ENCODE measurements at regions not wholly inside any gene's neighbourhood (a gene's known extent, or its start where the extent isn't known, plus 50 kb on each side); places are given as distances from the start of the nearest gene placed in this dataset.
"Not testable (repeated sequence)": the region's sequence is repeated elsewhere in the genome, so short reads cannot be mapped to it uniquely, and the experiment has no call there.

DNA sequence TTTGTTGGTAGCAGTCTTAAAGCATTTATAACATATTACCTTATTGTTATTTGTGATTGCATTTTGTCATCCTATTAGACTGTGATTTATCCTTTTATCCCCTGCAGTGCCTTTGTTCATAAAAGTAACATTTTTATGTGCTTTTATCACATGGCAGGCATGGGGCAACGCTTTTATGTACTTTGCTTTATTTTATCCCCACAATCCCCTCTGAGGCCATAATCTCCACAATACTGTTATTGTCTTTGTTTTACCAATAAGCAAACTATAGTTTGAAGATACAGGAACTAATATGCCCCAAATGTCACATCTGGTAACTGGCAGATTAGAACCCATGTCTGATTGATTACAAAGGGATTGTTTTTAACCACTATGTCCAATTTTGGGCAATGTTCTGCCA, 613.5 kb downstream of the REEP3 start:
- no peak for DNase-seq

DNA sequence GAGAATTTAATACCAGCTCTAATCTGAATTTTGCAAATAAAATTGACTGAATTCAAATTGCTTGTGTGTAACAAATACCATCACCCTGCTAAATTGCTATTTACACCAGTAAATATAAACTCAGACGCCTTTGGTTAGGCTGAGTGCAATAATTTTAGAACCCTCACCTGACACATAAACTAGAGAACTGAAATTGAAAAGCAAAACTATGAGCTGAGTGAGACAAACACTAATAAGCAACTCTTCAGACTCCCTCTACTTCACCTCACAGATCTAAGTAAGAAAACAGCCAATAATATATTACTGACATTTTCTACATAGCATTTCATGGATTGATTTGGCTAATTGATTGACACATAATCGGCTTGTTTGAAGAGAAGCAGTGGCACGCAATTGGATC, 621.2 kb downstream of the REEP3 start:
- no peak for DNase-seq

DNA sequence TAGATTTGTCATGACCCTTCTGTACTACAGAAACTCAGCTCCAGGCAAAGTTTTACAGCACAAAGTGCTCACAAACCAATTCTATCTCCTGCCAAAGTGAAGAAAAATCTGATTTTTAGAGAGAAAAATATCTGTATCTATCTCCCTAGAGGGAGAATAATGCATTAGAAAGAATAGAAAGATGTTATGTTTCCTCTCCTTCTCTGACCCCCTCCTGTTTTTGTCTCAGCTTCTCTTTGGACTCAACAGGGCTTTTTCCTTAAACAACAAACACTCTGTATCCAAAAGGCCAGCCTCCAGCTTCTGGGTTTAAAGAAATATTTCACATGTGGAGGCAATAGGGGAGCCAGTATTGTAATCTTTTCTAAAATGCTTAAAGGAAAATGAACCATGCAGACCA, 627.4 kb downstream of the REEP3 start:
- no peak for DNase-seq

DNA sequence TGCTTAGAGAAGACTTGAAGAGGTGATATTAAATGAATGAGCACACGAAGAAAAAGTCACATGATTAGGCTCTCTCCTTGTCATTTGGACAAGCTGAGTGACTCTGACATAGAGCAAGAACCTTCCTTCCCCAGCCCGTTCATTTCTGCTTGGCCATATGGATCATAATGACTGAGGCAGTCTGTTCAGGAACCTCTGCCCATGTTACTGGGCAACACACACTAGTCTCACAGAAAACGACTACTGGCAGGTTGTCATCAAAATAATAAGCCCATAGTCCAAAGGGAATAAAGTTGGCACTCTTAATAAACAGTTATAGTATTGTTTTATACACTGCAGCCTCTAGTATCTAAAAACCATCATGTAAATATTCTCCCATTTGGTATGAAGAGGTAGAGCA, 635.0 kb downstream of the REEP3 start:
- no peak for DNase-seq

DNA sequence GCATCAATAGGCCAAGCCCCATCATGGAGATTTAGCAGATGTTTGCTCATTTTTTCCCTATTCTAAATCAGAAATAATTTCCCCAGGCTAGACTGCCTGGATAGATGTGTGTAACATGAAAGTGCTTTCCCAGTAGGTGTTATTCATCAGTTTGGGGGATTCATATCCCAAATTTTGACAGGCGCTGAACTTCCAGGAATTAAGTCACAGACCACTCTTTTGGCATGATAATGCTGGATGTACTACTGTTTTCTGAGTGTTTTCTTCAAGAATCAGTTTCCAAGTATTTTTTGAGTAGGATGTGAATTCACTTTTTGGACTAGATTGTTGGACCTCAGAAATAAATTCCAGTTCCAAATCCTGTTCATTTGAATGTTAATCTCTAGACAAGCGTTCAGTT, 637.4 kb downstream of the REEP3 start:
- DNase-seq = no peak

DNA sequence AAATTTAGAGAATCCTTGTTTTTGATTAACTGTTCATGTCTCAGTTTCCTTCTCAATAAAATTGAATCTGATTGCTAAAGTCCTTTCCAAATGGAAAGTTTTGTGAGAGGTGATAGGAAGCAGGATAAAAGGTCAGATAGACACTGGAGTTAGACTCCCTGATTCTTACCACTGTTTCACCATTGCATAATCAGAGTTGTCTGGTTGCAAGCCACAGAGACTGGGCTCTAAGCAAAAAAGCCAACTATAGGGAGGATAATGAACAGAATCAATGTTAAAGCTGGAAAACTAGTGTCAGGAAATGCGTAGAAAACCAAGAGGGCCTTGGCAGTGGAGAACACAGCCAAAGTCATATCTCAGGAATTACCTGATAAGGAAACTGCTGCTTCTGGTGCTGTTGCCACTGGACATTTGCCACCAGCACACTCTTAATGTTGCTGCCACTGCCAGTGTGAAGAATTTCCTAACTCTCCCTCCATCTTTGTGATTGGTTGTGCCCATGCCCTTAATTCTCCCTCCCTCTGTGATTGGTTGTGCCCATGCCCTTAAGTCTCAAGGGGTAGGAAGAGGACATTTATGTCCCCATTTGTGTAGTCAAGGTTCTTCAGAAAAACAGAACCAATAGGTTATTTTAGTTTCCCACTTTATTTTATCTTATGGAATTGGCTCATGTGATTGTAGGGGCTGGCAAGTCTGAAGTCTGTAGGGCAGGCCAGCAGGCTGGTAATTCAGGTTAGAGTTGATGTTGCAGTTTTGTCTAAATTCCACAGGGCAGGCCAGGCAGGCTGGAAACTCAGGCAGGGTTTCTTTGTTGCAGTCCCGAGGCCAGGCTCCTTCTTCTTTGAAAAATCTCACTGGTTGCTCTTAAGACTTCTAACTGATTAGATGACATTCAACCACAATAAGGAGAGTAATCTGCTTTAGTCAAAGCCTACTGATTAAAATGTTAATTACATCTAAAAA, 639.0 kb downstream of the REEP3 start:
- no peak for DNase-seq

DNA sequence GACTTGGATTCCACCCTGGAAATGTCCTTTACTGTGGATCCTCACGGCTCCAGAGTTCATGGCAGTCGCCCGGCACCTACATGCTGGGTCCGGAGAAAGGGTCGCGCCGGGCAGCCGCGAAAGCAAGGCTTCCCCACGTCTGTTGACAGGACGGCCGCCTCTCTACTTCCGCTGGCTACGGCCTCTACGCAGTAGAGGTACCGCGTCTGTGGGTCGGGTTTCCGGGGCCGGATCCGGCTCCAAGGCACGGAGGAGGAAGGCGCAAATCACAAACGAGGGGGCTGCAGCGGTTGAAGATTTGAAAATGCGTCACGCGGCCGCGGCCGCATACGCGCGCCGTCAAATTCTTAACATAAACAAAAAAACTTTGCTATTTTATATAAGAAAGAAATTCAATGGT, 649.6 kb downstream of the REEP3 start:
- no peak for DNase-seq

DNA sequence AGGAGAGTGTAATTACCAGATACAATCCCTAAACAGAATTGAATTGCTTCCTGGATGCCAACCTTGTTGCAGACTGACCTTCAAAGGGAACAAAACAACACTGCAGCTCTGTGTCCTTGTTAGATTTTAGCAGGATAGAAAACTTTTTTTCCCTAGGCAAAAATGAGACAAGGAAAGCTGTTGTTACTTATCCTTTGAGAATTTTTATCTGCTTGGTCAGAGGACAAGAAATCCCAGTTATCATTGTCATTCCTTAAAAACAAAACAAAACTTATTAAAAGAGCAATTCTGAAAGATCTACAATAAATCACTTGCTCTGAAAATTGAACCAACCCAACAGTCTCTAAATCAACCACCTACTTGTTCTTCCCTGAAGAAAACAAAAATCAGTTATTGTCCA, 652.6 kb downstream of the REEP3 start:
- no peak for DNase-seq

DNA sequence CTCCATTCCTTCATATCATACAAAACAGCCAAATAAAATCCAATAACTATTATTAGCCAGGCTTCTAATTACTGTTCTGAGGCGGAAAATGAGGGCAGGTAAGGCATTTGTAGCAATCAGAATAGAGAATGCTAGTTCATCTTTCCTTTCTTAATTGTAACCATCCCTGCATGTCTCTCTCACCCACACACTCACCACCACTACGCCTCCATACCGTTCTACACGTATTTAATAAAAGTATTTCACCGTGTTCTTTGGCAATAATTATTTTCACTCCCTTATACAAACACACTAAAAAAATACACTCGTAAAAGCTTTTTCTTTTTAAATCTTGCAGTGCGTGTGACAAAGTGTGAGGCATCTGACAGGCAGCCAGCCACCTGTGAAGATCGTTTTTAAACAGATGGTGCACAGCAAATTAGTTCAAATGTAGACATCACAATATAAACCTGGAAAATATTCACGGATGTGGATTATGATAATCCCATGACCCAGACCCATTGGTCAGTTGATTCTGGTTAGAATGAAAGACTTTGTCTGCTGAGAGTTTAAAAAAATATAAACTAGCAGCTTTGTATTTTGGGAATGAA, 653.6 kb downstream of the REEP3 start:
- no peak for DNase-seq

DNA sequence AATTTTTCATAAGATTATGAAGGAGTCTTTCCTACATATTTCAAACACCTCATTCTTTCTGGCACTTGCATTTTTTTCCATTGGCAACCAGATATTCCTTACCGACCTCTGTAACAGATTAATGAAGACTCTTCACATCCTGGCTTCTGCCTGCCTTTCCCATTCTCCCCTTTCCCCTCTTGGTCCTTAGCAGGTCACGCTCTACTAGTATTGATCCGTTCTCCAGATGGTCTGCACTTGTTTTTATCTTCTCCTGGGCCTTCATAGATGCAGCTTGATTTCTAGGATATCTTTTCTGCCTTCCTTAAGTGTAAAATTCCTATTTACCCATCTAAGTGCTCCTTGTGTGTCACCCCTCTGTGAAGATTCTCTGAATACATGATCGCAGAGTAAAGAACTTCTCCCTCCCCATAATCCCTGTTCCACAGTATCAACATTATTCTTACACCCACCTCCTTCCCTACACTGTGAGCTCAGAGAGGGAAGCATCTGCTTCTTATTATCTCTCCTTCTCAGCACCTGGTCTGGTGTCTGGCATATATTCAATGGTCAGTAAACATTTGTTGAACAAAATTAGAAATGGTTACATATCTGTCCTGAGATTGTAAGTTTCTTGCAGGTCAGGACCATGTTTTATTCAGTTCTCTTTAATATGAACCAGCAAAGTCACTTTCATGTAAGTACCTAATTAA, 654.2 kb downstream of the REEP3 start:
- DNase-seq = no peak

DNA sequence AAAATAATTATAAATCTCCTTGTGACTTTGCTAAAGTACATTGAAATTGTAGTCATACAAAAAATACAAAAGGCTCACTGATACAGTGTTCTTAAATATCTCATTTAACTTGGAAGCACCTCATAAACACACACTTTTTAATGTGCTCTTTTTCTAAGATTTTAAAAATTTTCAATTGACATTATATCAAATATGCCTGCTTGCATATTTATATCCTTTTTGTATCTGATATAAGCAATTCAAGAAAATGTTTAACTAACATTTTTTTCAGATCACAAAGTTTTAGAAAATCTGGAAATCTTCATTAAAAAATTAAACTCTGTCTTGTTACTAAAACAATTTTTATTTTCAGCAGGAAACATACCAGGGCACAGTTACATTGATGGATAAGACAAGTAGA, 661.5 kb downstream of the REEP3 start:
- no peak for DNase-seq

DNA sequence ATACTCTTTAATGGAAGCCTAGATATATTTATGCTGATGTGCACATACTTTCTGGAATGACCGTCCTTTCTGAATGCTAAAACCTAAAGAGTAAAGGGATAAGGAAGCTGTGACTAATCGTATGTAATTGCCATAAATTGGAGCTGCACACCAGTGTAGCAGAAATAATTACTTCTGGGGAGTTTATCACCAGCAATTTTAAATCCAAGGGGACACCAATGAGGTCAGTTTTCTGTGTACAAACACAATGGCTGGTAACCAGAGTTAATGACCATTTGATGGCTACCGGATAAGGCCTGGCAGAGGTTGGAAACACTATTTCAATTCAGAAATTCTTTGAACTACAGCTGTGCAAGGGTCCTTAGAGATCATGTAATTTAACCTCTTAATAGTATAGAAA, 670.1 kb downstream of the REEP3 start:
- DNase-seq = no peak

DNA sequence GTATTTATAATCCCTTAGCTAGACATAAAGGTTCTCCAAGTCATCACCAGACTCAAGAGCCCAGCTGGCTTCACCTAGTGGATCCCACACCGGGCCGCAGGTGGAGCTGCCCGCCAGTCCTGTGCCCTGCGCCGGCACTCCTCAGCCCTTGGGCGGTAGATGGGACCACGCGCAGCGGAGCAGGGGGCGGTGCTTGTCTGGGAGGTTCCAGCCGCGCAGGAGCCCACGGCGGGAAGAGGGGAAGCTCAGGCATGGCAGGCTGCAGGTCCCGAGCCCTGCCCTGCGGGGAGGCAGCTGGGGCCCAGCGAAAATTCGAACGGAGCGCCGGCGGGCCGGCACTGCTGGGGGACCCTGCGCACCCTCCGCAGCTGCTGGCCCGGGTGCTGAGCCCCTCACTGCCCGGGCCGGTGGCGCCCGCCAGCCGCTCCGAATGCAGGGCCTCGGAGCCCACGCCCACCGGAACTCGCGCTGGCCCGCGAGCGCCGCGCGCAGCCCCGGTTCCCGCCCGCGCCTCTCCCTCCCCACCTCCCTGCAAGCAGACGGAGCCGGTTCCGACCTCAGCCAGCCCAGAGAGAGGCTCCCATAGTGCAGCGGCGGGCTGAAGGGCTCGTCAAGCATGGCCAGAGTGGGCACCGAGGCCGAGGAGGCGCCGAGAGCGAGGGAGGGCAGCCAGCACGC, 675.6 kb downstream of the REEP3 start:
- DNase-seq = no peak

DNA sequence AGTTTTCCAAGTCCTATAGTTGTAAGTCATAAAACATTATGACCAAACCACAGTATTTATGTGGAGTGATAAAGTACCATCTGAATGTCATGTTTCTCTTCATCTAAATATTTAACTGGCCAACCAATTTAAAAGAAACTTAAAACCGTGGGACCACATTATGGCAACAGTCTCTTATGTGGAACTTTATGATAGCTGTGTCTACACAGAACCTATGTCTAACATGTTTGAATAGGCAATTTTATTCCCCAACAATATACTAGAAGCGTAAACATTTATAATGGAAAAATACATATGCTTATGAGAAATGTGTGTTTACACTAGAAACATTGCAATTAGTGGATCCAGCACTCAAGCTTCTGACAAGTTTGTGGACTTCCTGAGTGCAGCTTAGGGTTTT, 680.7 kb downstream of the REEP3 start:
- DNase-seq = no peak

DNA sequence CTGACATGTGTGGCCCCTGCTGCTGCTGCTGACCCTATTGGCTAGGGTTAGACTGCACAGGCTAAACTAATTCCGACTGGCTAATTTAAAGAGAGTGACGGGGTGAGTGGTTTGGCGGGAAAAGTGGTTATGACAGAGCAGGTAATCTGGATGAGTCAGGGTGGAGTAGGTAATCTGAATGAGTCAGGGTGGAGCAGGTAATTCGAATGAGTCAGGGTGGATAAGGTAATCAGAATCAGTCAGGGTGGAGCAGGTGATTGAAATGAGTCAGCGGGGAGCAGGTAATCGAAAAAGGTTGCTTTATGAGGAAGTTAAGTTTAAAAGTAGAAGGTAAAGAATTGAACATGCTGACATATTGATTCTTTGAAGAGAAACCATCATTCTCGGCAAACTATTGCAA, 683.3 kb downstream of the REEP3 start:
- not testable (repeated sequence) for DNase-seq

DNA sequence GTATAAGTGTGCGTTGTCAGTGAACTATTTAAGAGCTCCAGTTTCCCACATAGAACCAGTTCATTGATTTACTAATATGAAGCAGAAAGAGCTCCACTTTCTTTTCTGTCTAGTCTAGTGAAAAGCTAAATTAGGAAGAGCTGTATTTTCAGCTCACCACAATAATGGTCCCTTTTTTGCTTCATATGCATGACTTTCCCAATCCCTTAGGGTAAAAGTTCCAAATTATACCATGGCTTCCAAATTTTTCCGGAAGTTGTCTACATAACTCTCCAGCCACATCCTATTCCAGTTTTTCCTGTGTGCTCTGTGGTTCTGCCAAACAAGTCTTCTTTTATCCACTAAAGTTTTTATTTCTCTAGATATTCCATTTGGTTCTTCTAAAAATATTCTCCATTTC, 685.2 kb downstream of the REEP3 start:
- no peak for DNase-seq

DNA sequence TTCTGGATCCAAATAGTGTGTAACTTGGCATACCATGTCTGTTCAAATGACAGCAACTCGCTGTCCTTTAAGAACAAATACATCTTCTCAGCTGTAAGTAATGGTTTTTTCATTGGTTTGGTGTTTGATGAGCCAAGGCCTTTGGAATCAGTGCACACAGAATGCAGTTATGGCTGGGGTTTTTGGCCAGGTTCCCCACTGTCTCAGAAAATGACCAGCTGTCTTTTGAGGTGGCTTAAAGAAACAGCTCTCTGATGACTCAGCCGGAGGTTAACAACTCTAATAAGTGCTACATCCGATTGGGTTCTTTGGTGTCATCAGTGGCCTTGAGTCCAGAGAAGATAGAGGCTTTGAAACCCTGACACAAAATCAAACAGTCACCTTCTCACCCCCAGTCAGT, 688.4 kb downstream of the REEP3 start:
- DNase-seq = no peak

DNA sequence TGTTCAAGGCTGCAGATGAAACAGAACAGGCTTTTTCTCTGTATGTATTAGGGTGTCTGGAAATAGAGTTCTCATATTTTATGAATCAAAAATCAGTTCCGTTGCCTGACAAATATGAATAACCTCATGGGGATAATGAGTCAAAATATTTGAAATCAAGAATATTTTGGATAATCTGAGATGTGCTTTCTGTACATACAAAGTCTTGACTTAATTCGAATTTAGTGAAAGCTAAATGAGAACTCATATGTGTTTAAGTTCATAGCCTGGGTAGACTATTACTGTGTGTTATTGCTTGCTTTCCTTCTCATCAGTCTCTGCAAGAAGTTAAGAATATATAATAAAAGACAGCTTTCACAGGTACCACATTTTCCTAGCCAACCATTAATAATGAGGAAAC, 689.0 kb downstream of the REEP3 start:
- DNase-seq = no peak

DNA sequence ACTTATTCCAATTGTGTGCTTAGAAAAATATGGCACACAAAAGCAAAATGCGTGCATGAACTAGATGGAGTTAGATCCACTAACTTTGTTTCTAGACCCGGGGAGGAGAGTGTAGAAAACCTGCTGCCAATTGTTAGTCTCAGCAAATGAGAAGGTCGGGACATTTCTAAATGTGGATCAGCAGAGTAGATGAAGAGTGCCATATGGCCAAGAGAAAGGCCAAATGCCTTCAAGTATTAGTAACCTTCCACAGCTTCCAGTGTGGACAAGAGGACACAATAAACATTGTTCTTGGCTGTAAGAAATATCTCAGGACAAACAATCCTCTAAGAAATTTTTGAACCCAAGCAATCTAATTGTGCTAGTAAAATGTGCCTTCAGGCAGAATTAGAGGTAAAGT, 690.3 kb downstream of the REEP3 start:
- DNase-seq = no peak

DNA sequence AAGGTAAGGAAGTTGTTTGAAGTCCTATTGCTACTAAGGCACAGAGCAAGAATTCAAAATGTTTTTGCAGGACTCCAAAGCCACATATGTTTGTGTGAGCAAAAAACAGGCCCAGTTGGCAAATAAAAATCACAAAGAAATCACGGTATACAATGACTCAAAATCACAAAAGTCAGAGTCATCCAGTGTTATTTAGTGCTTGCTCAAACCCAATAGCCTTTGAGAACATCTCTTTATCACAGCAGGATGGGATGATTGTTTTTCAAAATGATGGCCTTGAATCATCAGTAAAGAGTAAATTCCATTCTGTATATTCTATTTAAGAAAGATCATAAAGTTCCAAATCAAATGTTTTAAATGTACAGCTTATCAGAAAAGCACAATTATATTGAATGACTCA, 693.9 kb downstream of the REEP3 start:
- DNase-seq = no peak

DNA sequence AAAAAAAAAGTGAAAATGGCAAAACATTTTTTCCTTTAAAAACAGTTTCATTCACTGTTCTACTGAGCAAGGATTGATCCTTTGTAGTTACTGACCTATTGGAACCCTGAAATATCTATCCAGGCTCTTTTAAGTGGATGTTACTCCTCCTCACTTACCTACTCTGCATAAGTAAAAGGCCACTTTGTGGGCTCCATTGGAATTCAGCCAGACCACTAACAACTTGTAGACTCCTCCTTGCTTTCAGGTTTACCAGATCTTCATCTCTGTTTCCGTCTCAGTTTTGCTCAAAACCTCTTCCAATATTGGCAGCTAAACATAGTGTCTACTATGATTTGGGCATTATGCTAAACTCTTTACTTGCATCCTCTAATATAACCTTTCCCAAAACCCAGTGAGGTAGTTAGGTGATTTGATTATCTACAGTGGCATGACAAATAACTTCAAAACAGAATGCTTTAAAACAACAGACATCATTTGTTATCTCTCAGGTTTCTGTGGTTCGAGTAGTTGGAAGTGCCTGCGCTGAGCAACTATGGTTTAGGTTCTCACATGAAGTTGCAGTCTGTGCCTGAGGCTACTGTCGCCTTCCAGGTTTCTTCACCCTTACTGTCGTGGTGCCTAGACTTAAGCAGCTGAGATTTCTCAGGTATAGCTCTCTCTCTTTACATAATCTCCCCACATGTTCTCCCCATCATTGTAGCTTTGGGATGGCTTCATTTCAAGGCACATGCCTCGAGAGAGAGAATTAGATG, 698.2 kb downstream of the REEP3 start:
- no peak for DNase-seq

DNA sequence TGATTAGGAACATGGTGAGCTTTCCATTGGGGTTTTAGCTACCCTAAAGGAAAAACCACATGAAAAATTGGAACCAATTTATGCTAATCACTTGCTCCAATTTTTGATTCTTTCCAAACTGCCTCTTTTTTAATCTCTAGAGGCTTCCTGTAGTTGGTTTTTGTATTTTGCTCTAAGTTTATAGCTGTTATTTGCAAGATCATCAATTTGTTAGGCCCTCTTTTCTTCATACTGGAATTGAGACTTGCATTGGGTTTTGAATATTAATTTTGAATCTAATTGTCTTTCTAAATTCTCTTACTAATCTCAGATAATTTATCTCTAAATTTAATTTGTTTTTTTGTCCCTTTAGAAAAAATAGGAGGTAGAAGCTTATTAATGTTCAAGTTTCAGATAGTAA, 713.3 kb downstream of the REEP3 start:
- DNase-seq = no peak

DNA sequence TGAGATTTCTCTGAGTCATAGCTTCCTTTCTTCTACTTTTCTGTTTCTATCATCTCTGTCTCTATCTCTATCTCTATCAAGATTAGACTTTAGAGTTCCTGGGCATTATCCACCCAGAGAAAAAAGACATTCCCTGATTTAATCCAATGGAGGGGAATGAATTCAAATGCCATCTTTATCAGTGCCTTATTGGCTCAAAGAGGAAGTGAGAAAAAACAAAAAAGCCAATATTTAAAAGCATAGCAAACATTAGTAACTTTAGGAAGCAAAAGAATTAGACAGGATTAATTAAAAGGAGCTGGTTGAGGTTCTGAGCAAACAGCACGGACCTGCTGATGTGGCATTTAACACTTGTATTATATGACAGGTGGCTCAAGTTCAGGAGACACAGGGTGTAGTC, 736.5 kb downstream of the REEP3 start:
- no peak for DNase-seq
